GM19324 (cell line): ENCODE measurements at regions not wholly inside any gene's neighbourhood (a gene's known extent, or its start where the extent isn't known, plus 50 kb on each side); places are given as distances from the start of the nearest gene placed in this dataset.

ENCODE experiments used
- ATAC-seq: cut with Tn5 transposase; IDR thresholded peaks from one replicate; pipeline ENCODE4 v1.9.1; 2021; ENCODE audit warnings: mild to moderate bottlenecking, moderate library complexity; ENCODE audit not compliant: unreplicated experiment, low FRiP score

GRCh38 chr18:2172881-2173280, 398.4 kb downstream of the METTL4 start:
- ATAC-seq: no peak

- no peak for ATAC-seq
Measured at GRCh38 chr18:2173486-2173885, 397.8 kb downstream of the METTL4 start.

GRCh38 chr18:2178036-2178435, 393.3 kb downstream of the METTL4 start:
- no peak for ATAC-seq

GRCh38 chr18:2179498-2180183, 391.7 kb downstream of the METTL4 start:
- no peak for ATAC-seq

- no peak for ATAC-seq
Measured at GRCh38 chr18:2180586-2180985, 390.7 kb downstream of the METTL4 start.

- ATAC-seq: no peak
Measured at GRCh38 chr18:2183432-2183831, 387.9 kb downstream of the METTL4 start.

- ATAC-seq: no peak
Measured at GRCh38 chr18:2186967-2187366, 384.3 kb downstream of the METTL4 start.

- ATAC-seq: no peak
Measured at GRCh38 chr18:2188258-2188657, 383.0 kb downstream of the METTL4 start.

- ATAC-seq: no peak
Measured at GRCh38 chr18:2191180-2191790, 380.0 kb downstream of the METTL4 start.

- no peak for ATAC-seq
Measured at GRCh38 chr18:2192562-2192961, 378.7 kb downstream of the METTL4 start.

GRCh38 chr18:2197946-2198345, 373.4 kb downstream of the METTL4 start:
- ATAC-seq: no peak

- no peak for ATAC-seq
Measured at GRCh38 chr18:2199060-2199459, 372.2 kb downstream of the METTL4 start.

GRCh38 chr18:2201036-2201600, 370.2 kb downstream of the METTL4 start:
- no peak for ATAC-seq

GRCh38 chr18:2204736-2205135, 366.6 kb downstream of the METTL4 start:
- ATAC-seq: no peak

GRCh38 chr18:2207294-2207693, 364.0 kb downstream of the METTL4 start:
- no peak for ATAC-seq

GRCh38 chr18:2212598-2213205, 358.6 kb downstream of the METTL4 start:
- ATAC-seq: no peak

- no peak for ATAC-seq
Measured at GRCh38 chr18:2213905-2214304, 357.4 kb downstream of the METTL4 start.

- no peak for ATAC-seq
Measured at GRCh38 chr18:2217356-2217755, 353.9 kb downstream of the METTL4 start.

GRCh38 chr18:2218101-2218500, 353.2 kb downstream of the METTL4 start:
- no peak for ATAC-seq

GRCh38 chr18:2219706-2220105, 351.6 kb downstream of the METTL4 start:
- no peak for ATAC-seq

- no peak for ATAC-seq
Measured at GRCh38 chr18:2222270-2223185, 348.8 kb downstream of the METTL4 start.
